Muscle of leg (tissue), 3 donors: ENCODE measurements at regions not wholly inside any gene's neighbourhood (a gene's known extent, or its start where the extent isn't known, plus 50 kb on each side); places are given as distances from the start of the nearest gene placed in this dataset.

Experiments used
- DNase-seq: peaks from one replicate; pipeline ENCODE4 v3.0.0; 2013
- H3K27ac ChIP-seq: one replicate; pipeline ENCODE4 v1.5.1; 2013; ENCODE audit warnings: mild to moderate bottlenecking, low read length, control low read depth
- H3K27me3 ChIP-seq: one replicate; pipeline ENCODE4 v1.6.1; 2013; ENCODE audit warnings: low read length; ENCODE audit not compliant: control insufficient read depth, insufficient read depth
- H3K36me3 ChIP-seq: one replicate; pipeline ENCODE4 v1.6.1; 2013; ENCODE audit warnings: low read length; ENCODE audit not compliant: control insufficient read depth, insufficient read depth
- H3K4me1 ChIP-seq: one replicate; pipeline ENCODE4 v1.6.1; 2013; ENCODE audit warnings: low read length; ENCODE audit not compliant: control insufficient read depth, insufficient read depth
- H3K4me3 ChIP-seq: one replicate; pipeline ENCODE4 v1.5.1; 2013; ENCODE audit warnings: low read length, control low read depth
- H3K9me3 ChIP-seq: replicated peaks from 2 replicates; pipeline ENCODE4 v1.6.1; 2013; ENCODE audit warnings: low read depth, low read length; ENCODE audit not compliant: control insufficient read depth
- WGBS: methylation state at CpG from one replicate; pipeline ENCODE4 v1.1.5; 2013; ENCODE audit warnings: missing lambda C conversion rate; ENCODE audit not compliant: insufficient coverage; 5-methylcytosine and 5-hydroxymethylcytosine counted together

GRCh38 chr13:40446365-40446764 is 220.1 kb downstream of the FOXO1 start:
- H3K27ac ChIP-seq = no peak overlapping the region
- H3K4me1 ChIP-seq = peaks cover 21% of the 10 kb centered on the region
- no peaks in the 10 kb centered on the region for H3K9me3 ChIP-seq
- no CpG with 5 or more reads among the region's 2 CpGs for WGBS
- DNase-seq = no peak
- no peaks in the 10 kb centered on the region for H3K27me3 ChIP-seq
- no peaks in the 10 kb centered on the region for H3K36me3 ChIP-seq
- no peak overlapping the region for H3K4me3 ChIP-seq

- H3K27ac ChIP-seq = no peak overlapping the region
- H3K4me3 ChIP-seq = no peak overlapping the region
- H3K27me3 ChIP-seq = no peaks in the 10 kb centered on the region
- no CpG with 5 or more reads among the region's 3 CpGs for WGBS
- H3K9me3 ChIP-seq = no peaks in the 10 kb centered on the region
- H3K36me3 ChIP-seq = no peaks in the 10 kb centered on the region
- peaks cover 14% of the 10 kb centered on the region for H3K4me1 ChIP-seq
- DNase-seq = no peak
These were observed 218.6 kb downstream of the FOXO1 start for GRCh38 chr13:40447857-40448256.

GRCh38 chr13:40452038-40452666 is 214.3 kb downstream of the FOXO1 start:
- DNase-seq = no peak
- peaks cover 11% of the 10 kb centered on the region for H3K4me1 ChIP-seq
- H3K9me3 ChIP-seq = no peaks in the 10 kb centered on the region
- no peak overlapping the region for H3K4me3 ChIP-seq
- WGBS = 87% methylated on average over 4 of the region's 5 CpGs
- H3K27ac ChIP-seq = no peak overlapping the region
- no peaks in the 10 kb centered on the region for H3K36me3 ChIP-seq
- no peaks in the 10 kb centered on the region for H3K27me3 ChIP-seq

GRCh38 chr13:40452741-40453334 is 213.6 kb downstream of the FOXO1 start:
- no peaks in the 10 kb centered on the region for H3K36me3 ChIP-seq
- peaks cover 18% of the 10 kb centered on the region for H3K4me1 ChIP-seq
- no CpG with 5 or more reads among the region's 3 CpGs for WGBS
- no peak overlapping the region for H3K4me3 ChIP-seq
- no peaks in the 10 kb centered on the region for H3K9me3 ChIP-seq
- no peaks in the 10 kb centered on the region for H3K27me3 ChIP-seq
- no peak for DNase-seq
- H3K27ac ChIP-seq = no peak overlapping the region

- 93% methylated on average over 4 of the region's 6 CpGs for WGBS
- Histone ChIP-seq H3K27ac (no peak overlapping the region), H3K36me3 (no peaks in the 10 kb centered on the region), H3K9me3 (no peaks in the 10 kb centered on the region), H3K4me3 (no peak overlapping the region), H3K4me1 (peaks cover 23% of the 10 kb centered on the region), H3K27me3 (no peaks in the 10 kb centered on the region)
- no peak for DNase-seq
These were observed 213.0 kb downstream of the FOXO1 start for GRCh38 chr13:40453351-40454021.

GRCh38 chr13:40456397-40456953 is 210.0 kb downstream of the FOXO1 start:
- 61% methylated on average over 3 of the region's 3 CpGs for WGBS
- no peaks in the 10 kb centered on the region for H3K9me3 ChIP-seq
- H3K4me1 ChIP-seq = peaks cover 27% of the 10 kb centered on the region
- no peaks in the 10 kb centered on the region for H3K27me3 ChIP-seq
- no peak overlapping the region for H3K27ac ChIP-seq
- no peaks in the 10 kb centered on the region for H3K36me3 ChIP-seq
- peak; percentile 61 for DNase-seq
- H3K4me3 ChIP-seq = no peak overlapping the region

DNA sequence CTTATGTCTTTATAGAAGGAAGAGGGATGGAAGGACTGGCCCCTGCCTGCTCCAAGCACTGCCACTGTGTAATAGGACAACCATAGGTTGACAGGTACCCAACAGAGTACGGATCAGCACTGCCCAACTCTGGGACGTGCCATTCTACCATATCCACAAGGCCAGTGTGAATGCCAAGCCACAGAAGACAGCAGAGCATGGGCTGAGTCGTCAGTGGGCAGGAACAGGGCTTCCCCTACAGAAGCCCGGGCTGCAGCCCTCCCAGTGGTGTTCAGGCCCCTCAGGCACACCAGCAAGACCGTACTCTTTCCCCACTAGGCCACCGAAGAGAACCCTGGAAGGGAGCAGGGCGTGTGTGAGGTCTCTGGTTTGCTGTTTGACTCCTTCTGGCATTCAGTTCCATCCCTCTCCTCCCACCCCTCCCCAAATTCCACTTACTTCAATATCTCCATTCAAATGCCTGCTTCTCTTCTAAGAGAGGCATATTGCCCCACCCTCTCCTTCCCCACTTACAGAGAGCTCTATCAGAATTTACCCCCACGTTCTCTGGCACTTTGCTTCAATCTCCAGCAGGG is 209.4 kb downstream of the FOXO1 start:
- 81% methylated on average over 5 of the region's 8 CpGs for WGBS
- H3K4me1 ChIP-seq = peaks cover 27% of the 10 kb centered on the region

DNA sequence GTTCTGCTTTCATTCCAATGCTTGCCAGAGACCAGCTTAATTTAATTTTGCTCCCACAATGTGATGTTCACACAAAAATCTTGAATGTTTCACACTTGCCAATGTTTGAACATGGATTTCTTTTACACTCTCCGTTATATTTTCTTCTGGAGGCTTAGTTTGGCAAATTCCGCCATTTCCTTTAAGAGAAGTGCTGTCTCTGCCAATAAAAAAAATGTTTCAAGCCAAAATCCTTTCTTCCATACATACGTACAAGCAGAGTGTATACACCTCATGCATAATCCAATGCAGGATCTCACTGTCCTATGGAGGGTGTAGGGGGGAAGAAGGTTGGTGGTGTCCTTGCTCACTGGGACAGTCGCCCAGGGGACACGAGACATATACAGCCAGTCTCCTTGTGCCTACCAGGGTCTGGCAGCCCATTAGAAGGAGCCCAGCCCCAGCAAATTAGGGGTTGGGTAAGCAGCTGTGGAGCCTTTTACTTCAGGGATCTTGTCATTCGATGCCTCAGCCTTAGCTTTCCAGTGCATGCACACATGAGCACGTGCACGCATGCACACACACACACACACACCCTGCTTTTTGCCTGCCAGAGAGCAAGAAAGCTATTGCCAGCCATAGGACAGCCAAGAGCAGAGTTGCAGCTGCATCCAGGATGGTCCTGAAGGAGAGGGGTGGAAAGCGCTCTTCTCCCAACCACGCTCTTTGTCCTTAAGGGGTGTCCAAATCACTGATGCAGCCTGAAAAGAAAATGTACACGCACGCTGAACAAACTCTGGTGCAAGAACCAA is 208.3 kb downstream of the FOXO1 start:
- no peaks in the 10 kb centered on the region for H3K27me3 ChIP-seq
- peak overlapping the region; percentile 59 for H3K27ac ChIP-seq
- no peaks in the 10 kb centered on the region for H3K36me3 ChIP-seq
- peak; percentile 91 for DNase-seq
- H3K9me3 ChIP-seq = no peaks in the 10 kb centered on the region
- 47% methylated on average over 8 of the region's 12 CpGs for WGBS
- peaks cover 27% of the 10 kb centered on the region for H3K4me1 ChIP-seq
- no peak overlapping the region for H3K4me3 ChIP-seq

More for the DNA sequence above, 209.4 kb downstream of the FOXO1 start:
- H3K9me3 ChIP-seq = no peaks in the 10 kb centered on the region
- H3K27me3 ChIP-seq = no peaks in the 10 kb centered on the region
- DNase-seq = no peak
- no peaks in the 10 kb centered on the region for H3K36me3 ChIP-seq
- no peak overlapping the region for H3K4me3 ChIP-seq
- H3K27ac ChIP-seq = no peak overlapping the region

GRCh38 chr13:40458720-40458990 is 207.8 kb downstream of the FOXO1 start:
- Histone ChIP-seq H3K27ac (no peak overlapping the region), H3K4me1 (peaks cover 25% of the 10 kb centered on the region), H3K27me3 (no peaks in the 10 kb centered on the region), H3K36me3 (no peaks in the 10 kb centered on the region), H3K9me3 (no peaks in the 10 kb centered on the region), H3K4me3 (no peak overlapping the region)
- DNase-seq = no peak
- WGBS = 65% methylated on average over 7 of the region's 7 CpGs

- no peak overlapping the region for H3K27ac ChIP-seq
- DNase-seq = no peak
- H3K4me1 ChIP-seq = peaks cover 31% of the 10 kb centered on the region
- 67% methylated on average over 1 of the region's 3 CpGs for WGBS
- no peaks in the 10 kb centered on the region for H3K9me3 ChIP-seq
- H3K4me3 ChIP-seq = no peak overlapping the region
- no peaks in the 10 kb centered on the region for H3K36me3 ChIP-seq
- no peaks in the 10 kb centered on the region for H3K27me3 ChIP-seq
These were observed 206.3 kb downstream of the FOXO1 start for GRCh38 chr13:40460116-40460515.
